WTC11 (cell line): ENCODE measurements at regions not wholly inside any gene's neighbourhood (a gene's known extent, or its start where the extent isn't known, plus 50 kb on each side); places are given as distances from the start of the nearest gene placed in this dataset.

ENCODE experiments used
- AFF4 ChIP-seq: sonication (generic); formaldehyde crosslinking; IDR thresholded peaks from 2 replicates; pipeline ENCODE4 v1.8.1; 2023; ENCODE audit warnings: mild to moderate bottlenecking, missing genetic modification reagents, borderline replicate concordance
- MAX ChIP-seq: sonication (generic); formaldehyde crosslinking; IDR thresholded peaks from 2 replicates; pipeline ENCODE4 v1.8.0; 2022; ENCODE audit warnings: mild to moderate bottlenecking, missing genetic modification reagents
- SMAD4 ChIP-seq: sonication (generic); formaldehyde crosslinking; IDR thresholded peaks from 2 replicates; pipeline ENCODE4 v1.8.0; 2022; ENCODE audit warnings: mild to moderate bottlenecking, missing genetic modification reagents
- ZNF138 ChIP-seq: sonication (generic); formaldehyde crosslinking; conservative IDR thresholded peaks from 2 replicates; pipeline ENCODE4 v1.8.1; 2022; ENCODE audit warnings: mild to moderate bottlenecking, moderate library complexity, missing genetic modification reagents
- TF ChIP-seq, protein P1 (sequence below): fragments of 200-600 bp; IDR thresholded peaks from 2 replicates; pipeline ENCODE4 v1.8.0; 2022; ENCODE audit warnings: antibody characterized with exemption
- TF ChIP-seq, protein P2 (sequence below): sonication (generic); formaldehyde crosslinking; conservative IDR thresholded peaks from 2 replicates; pipeline ENCODE4 v1.8.1; 2023; ENCODE audit warnings: mild to moderate bottlenecking, low read depth, missing genetic modification reagents, moderate library complexity

DNA sequence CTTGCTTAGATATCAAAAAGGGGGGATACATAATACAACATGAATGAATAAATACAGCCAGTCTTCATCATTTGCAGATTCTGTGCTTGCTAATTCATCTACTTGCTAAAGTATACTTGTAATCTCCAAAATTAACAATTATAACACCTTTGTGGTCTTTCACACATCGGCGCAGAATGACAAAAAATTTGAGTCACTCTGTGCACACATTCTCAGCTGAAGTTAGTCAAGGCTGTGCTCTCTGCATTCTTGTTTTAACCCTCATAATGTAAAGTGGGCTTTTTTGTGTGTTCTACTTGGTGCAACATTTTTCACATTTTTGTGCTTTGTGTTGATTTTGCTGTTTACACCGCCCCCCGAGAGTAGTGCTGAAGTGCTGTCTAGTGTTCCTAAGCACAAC is 65.8 kb upstream of the GPRIN3 start:
- TF ChIP-seq, protein P1, sequence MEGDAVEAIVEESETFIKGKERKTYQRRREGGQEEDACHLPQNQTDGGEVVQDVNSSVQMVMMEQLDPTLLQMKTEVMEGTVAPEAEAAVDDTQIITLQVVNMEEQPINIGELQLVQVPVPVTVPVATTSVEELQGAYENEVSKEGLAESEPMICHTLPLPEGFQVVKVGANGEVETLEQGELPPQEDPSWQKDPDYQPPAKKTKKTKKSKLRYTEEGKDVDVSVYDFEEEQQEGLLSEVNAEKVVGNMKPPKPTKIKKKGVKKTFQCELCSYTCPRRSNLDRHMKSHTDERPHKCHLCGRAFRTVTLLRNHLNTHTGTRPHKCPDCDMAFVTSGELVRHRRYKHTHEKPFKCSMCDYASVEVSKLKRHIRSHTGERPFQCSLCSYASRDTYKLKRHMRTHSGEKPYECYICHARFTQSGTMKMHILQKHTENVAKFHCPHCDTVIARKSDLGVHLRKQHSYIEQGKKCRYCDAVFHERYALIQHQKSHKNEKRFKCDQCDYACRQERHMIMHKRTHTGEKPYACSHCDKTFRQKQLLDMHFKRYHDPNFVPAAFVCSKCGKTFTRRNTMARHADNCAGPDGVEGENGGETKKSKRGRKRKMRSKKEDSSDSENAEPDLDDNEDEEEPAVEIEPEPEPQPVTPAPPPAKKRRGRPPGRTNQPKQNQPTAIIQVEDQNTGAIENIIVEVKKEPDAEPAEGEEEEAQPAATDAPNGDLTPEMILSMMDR = no peak
- TF ChIP-seq, protein P2, sequence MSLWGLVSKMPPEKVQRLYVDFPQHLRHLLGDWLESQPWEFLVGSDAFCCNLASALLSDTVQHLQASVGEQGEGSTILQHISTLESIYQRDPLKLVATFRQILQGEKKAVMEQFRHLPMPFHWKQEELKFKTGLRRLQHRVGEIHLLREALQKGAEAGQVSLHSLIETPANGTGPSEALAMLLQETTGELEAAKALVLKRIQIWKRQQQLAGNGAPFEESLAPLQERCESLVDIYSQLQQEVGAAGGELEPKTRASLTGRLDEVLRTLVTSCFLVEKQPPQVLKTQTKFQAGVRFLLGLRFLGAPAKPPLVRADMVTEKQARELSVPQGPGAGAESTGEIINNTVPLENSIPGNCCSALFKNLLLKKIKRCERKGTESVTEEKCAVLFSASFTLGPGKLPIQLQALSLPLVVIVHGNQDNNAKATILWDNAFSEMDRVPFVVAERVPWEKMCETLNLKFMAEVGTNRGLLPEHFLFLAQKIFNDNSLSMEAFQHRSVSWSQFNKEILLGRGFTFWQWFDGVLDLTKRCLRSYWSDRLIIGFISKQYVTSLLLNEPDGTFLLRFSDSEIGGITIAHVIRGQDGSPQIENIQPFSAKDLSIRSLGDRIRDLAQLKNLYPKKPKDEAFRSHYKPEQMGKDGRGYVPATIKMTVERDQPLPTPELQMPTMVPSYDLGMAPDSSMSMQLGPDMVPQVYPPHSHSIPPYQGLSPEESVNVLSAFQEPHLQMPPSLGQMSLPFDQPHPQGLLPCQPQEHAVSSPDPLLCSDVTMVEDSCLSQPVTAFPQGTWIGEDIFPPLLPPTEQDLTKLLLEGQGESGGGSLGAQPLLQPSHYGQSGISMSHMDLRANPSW (CRISPR knock-in tag) = no peak
- TF ChIP-seq ZNF138 (no peak), SMAD4 (CRISPR knock-in tag) (no peak), MAX (CRISPR knock-in tag) (no peak), AFF4 (CRISPR knock-in tag) (no peak)
